HepG2 (cell line): ENCODE measurements at regions not wholly inside any gene's neighbourhood (a gene's known extent, or its start where the extent isn't known, plus 50 kb on each side); places are given as distances from the start of the nearest gene placed in this dataset.

Experiments
- ATAC-seq: fragments of 200-7000 bp; cut with Tn5 transposase; 3 replicates; pipeline ENCODE4 v1.9.1; 2020; ENCODE audit warnings: mild to moderate bottlenecking, moderate library complexity
- BruUV-seq: library from RNA; stranded (reverse); fragments of 400-500 nt; replicated peaks from 2 replicates; lab custom pipeline; 2021; lab: Mats Ljungman, UMichigan
- CTCF ChIA-PET: fragments of 300-600 bp; formaldehyde crosslinking; extraction: SDS; loops from one replicate; lab custom pipeline; 2021; ENCODE audit warnings: low total read pairs, inconsistent platforms, low intra/inter-chr PET ratio; lab: Yijun Ruan, JAX
- POLR2A ChIA-PET: fragments of 350-600 bp; sonication (Branson Sonifier 250); formaldehyde crosslinking; loops from one replicate; lab custom pipeline; 2020; ENCODE audit warnings: antibody characterized with exemption, inconsistent platforms; lab: Yijun Ruan, JAX
- DNase-seq: peaks from one replicate; pipeline ENCODE4 v3.0.0-alpha.2; 2015; ENCODE audit warnings: low spot score
- FAIRE-seq: peaks from 3 replicates; lab custom pipeline; 2011; peaks lifted over from hg19 to GRCh38; lab: Jason Lieb, UNC
- H2AFZ ChIP-seq: one replicate; pipeline ENCODE4 v1.6.1; 2011; ENCODE audit warnings: low read length, inconsistent platforms
- H3K27ac ChIP-seq: fragments of 300-600 bp; 3 replicates; pipeline ENCODE4 v1.8.0; 2011; ENCODE audit warnings: mixed run types, mild to moderate bottlenecking, mixed read lengths, low read length, inconsistent platforms; ENCODE audit not compliant: insufficient read depth; ENCODE audit errors: extremely low read length
- H3K27me3 ChIP-seq, 2 experiments: fragments of 200-600 bp in 1 of 2; 2 replicates in 1 of 2; 3 replicates in 1 of 2; pipeline versions ENCODE4 v1.6.0 to v1.8.0; 2011; ENCODE audit warnings: low read length in 2 of 2, mild to moderate bottlenecking in 2 of 2, moderate library complexity in 2 of 2, inconsistent platforms in 1 of 2; ENCODE audit not compliant: insufficient read depth in 2 of 2, control insufficient read depth in 1 of 2
- H3K36me3 ChIP-seq, 2 experiments: fragments of 200-600 bp in 1 of 2; replicated peaks in 1 of 2; 2 replicates in 1 of 2; 3 replicates in 1 of 2; pipeline versions ENCODE4 v1.5.1 to v1.8.0; 2011; ENCODE audit warnings: low read length in 2 of 2, inconsistent platforms in 1 of 2; ENCODE audit not compliant: insufficient read depth in 2 of 2, control insufficient read depth in 1 of 2
- H3K4me1 ChIP-seq: 2 replicates; pipeline ENCODE4 v1.5.1; 2012; ENCODE audit warnings: low read length, inconsistent platforms; ENCODE audit not compliant: insufficient read depth
- H3K4me2 ChIP-seq: 2 replicates; pipeline ENCODE4 v1.6.0; 2011; ENCODE audit warnings: low read depth, low read length, inconsistent platforms
- H3K4me3 ChIP-seq, 3 experiments: fragments of 200-600 bp in 1 of 3; sonication (generic), shearing (Covaris generic) in 1 of 3; replicated peaks in 1 of 3; 2 replicates each; pipeline ENCODE4 v1.5.1; 2011 to 2016; ENCODE audit warnings: low read length in 3 of 3, inconsistent platforms in 2 of 3, low read depth in 2 of 3, mild to moderate bottlenecking in 2 of 3, control low read depth in 1 of 3, mixed read lengths in 1 of 3; ENCODE audit not compliant: insufficient read depth in 1 of 3
- H3K79me2 ChIP-seq: one replicate; pipeline ENCODE4 v1.6.1; 2011; ENCODE audit warnings: low read length, inconsistent platforms; ENCODE audit not compliant: insufficient read depth
- H3K9ac ChIP-seq: 2 replicates; pipeline ENCODE4 v1.6.0; 2011; ENCODE audit warnings: mild to moderate bottlenecking, low read depth, low read length, inconsistent platforms; ENCODE audit not compliant: insufficient read depth
- H3K9me3 ChIP-seq: 2 replicates; pipeline ENCODE4 v1.5.1; 2012; ENCODE audit warnings: mild to moderate bottlenecking, low read length
- H4K20me1 ChIP-seq: 2 replicates; pipeline ENCODE4 v1.6.0; 2011; ENCODE audit warnings: inconsistent platforms, mild to moderate bottlenecking, low read length, moderate library complexity; ENCODE audit not compliant: insufficient read depth
- CREM ChIP-seq, 2 experiments: sonication (generic) in 1 of 2; formaldehyde crosslinking in 1 of 2; IDR thresholded peaks; 2 replicates each; pipeline versions ENCODE4 v1.4.0 to v1.6.1; 2016 to 2020; ENCODE audit warnings: antibody characterized with exemption in 1 of 2, mild to moderate bottlenecking in 1 of 2, missing genetic modification reagents in 1 of 2
- ELK4 ChIP-seq: sonication (generic); formaldehyde crosslinking; IDR thresholded peaks from 2 replicates; pipeline ENCODE4 v1.9.0; 2021; ENCODE audit warnings: missing genetic modification reagents, borderline replicate concordance
- KMT2B ChIP-seq: IDR thresholded peaks from 2 replicates; pipeline ENCODE4 v1.6.1; 2016; ENCODE audit warnings: missing genetic modification reagents, missing compliant biosample characterization
- MEIS2 ChIP-seq: sonication (generic); formaldehyde crosslinking; IDR thresholded peaks from 2 replicates; pipeline ENCODE4 v1.9.0; 2021; ENCODE audit warnings: mild to moderate bottlenecking, missing genetic modification reagents
- NFE2L2 ChIP-seq: fragments of 150-350 bp; IDR thresholded peaks from 2 replicates; pipeline ENCODE4 v1.6.1; 2014; ENCODE audit warnings: low read length
- PTBP1 ChIP-seq: fragments of 200-400 bp; formaldehyde crosslinking; IDR thresholded peaks from 2 replicates; pipeline ENCODE4 v1.6.1; 2018; ENCODE audit warnings: low read length, low read depth; ENCODE audit not compliant: poor library complexity, severe bottlenecking
- SNAPC5 ChIP-seq: sonication (generic); formaldehyde crosslinking; IDR thresholded peaks from 2 replicates; pipeline ENCODE4 v1.8.1; 2023; ENCODE audit warnings: mild to moderate bottlenecking, missing genetic modification reagents, borderline replicate concordance
- STAT5B ChIP-seq: sonication (generic); formaldehyde crosslinking; IDR thresholded peaks from 2 replicates; pipeline ENCODE4 v1.4.0; 2020; ENCODE audit warnings: missing genetic modification reagents
- ZBTB10 ChIP-seq: sonication (generic); formaldehyde crosslinking; IDR thresholded peaks from 2 replicates; pipeline ENCODE4 v1.4.0; 2020; ENCODE audit warnings: missing genetic modification reagents, borderline replicate concordance
- ZNF563 ChIP-seq: sonication (generic); formaldehyde crosslinking; IDR thresholded peaks from 2 replicates; pipeline ENCODE4 v1.8.0; 2022; ENCODE audit warnings: mild to moderate bottlenecking, moderate library complexity, missing genetic modification reagents
- ZNF577 ChIP-seq: sonication (generic); formaldehyde crosslinking; IDR thresholded peaks from 2 replicates; pipeline ENCODE4 v1.4.0; 2020; ENCODE audit warnings: mild to moderate bottlenecking, low read depth, missing genetic modification reagents, borderline replicate concordance
- WGBS: methylation state at CpG from one replicate; pipeline ENCODE4 v1.1.6; 2017; ENCODE audit warnings: low lambda C conversion rate; 5-methylcytosine and 5-hydroxymethylcytosine counted together
- in situ Hi-C: cut with HindIII; loops from 2 replicates; pipeline ENCODE4 v1.10.0; 2017; ENCODE audit warnings: low pct_unique_long_range_greater_than_20kb; ENCODE audit not compliant: extremely low pct_ligation_motif_present
- intact Hi-C: fragments of 100-400 bp; cut with micrococcal nuclease; formaldehyde crosslinking; loops from one replicate; pipeline ENCODE4 v1.10.0; 2022; ENCODE audit not compliant: unreplicated experiment

- Histone ChIP-seq H3K4me3 (no peak overlapping the region), H3K9me3 (no peaks in the 10 kb centered on the region), H3K9ac (no peak overlapping the region), H2AFZ (no peak overlapping the region), H3K36me3 (no peaks in the 10 kb centered on the region), H3K4me2 (no peak overlapping the region), H3K79me2 (no peaks in the 10 kb centered on the region), H3K27me3 (no peaks in the 10 kb centered on the region), H4K20me1 (no peaks in the 10 kb centered on the region), H3K27ac (no peak overlapping the region), H3K4me1 (peaks cover 29% of the 10 kb centered on the region)
- TF ChIP-seq ELK4 (CRISPR knock-in tag) (no peak), CREM (IDR thresholded peaks at IDR 0.05) (no peak), CREM (CRISPR knock-in tag; IDR thresholded peaks at IDR 0.05) (no peak), KMT2B (CRISPR knock-in tag) (no peak), MEIS2 (CRISPR knock-in tag) (no peak), SNAPC5 (CRISPR knock-in tag) (no peak), ZNF577 (CRISPR knock-in tag) (no peak), STAT5B (no peak), ZBTB10 (CRISPR knock-in tag) (no peak), PTBP1 (no peak), ZNF563 (no peak), NFE2L2 (no peak)
- no TSS peak for BruUV-seq
- ChIA-PET POLR2A (no interaction called here), CTCF (no interaction called here)
- 50% methylated on average over 1 of the region's 1 CpG for WGBS
- DNase-seq (no peak), ATAC-seq (no peak), FAIRE-seq (no peak)
- in situ Hi-C loops (no loop called here), intact Hi-C loops (no loop called here)
Observed at GRCh38 chrX:39965051-39965573, 132.6 kb downstream of the BCOR start.
